T-helper 2 cell treated with Interferon-gamma antibody and Interleukin-4, amounts not matched to agents 5 μg/mL and 100 μg/mL, for 36 hours (primary cell): ENCODE measurements at regions not wholly inside any gene's neighbourhood (a gene's known extent, or its start where the extent isn't known, plus 50 kb on each side); places are given as distances from the start of the nearest gene placed in this dataset.

ENCODE experiments used
- DNase-seq: peaks from one replicate; pipeline ENCODE4 v3.0.0; 2021; ENCODE audit warnings: low spot score
- H3K27ac Mint-ChIP-seq: one replicate; pipeline ENCODE4 v1.8.0; 2021; ENCODE audit warnings: mild to moderate bottlenecking, mixed read lengths
- H3K27me3 Mint-ChIP-seq: one replicate; pipeline ENCODE4 v1.8.0; 2021; ENCODE audit warnings: low read depth, mixed read lengths
- H3K36me3 Mint-ChIP-seq: one replicate; pipeline ENCODE4 v1.8.0; 2021; ENCODE audit warnings: low read depth, mixed read lengths
- H3K4me1 Mint-ChIP-seq: one replicate; pipeline ENCODE4 v1.8.0; 2021; ENCODE audit warnings: low read depth, mixed read lengths
- H3K4me3 Mint-ChIP-seq: one replicate; pipeline ENCODE4 v1.8.0; 2022; ENCODE audit warnings: mild to moderate bottlenecking, moderate library complexity, mixed read lengths
- H3K9me3 Mint-ChIP-seq: one replicate; pipeline ENCODE4 v1.8.0; 2021; ENCODE audit warnings: mixed read lengths

DNA sequence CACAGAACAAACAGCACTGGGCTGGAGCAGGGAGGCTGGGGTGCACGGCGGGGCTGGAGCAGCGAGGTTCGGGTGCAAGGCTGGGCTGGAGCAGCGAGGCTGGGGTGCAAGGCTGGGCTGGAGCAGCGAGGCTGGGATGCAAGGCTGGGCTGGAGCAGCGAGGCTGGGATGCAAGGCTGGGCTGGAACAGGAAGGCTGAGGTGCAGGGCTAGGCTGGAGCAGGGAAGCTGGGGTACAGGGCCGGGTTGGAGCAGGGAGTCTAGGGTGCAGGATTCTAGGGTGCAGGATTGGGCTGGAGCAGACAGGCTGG, 198.5 kb downstream of the BRD1 start:
- H3K27me3 Mint-ChIP-seq = no peaks in the 10 kb centered on the region
- no peak overlapping the region for H3K4me3 Mint-ChIP-seq
- no peaks in the 10 kb centered on the region for H3K9me3 Mint-ChIP-seq
- no peak overlapping the region for H3K27ac Mint-ChIP-seq
- no peak for DNase-seq
- H3K36me3 Mint-ChIP-seq = peaks cover 2% of the 10 kb centered on the region
- no peaks in the 10 kb centered on the region for H3K4me1 Mint-ChIP-seq

DNA sequence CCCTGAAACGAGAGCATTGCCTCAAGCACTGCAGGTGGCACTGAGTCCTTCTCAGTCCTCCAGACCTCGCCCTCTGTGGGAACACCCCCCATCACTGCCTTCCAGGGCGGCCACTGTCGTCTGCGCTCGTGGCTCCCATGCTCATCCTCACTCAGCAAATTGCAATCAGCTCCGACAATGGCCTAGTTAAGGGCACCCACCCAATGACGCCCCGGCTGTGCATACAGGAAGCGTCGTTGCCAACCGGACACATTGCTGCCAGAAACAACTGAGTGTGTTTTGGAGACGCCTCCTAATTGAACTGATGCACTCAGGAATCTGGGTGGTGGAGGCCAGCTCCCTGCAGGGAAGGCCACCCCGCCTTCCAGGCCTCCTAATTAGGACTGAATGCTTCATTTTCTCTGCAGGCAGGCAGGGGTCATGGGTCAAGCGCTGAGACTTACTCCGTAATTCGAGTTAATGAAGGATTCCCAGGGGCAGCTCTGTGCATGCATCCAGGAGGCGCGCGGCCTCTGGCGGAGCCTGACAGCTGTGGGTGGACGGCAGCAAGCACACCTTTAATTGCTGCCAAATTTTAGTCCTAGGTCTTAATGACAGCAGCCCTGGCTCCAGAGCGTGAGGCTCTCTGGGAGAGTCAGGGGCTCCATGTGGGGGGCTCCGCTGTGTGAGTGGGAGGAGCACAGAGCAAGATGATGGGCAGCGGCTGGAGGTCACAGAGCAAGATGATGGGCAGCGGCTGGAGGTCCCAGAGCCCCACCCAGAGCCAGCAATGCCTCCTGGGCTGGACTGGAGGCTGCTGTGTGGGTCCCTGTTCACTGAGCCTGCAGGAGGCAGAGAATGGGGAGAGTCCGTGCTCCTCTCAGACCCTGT, 199.0 kb downstream of the BRD1 start:
- H3K36me3 Mint-ChIP-seq = peaks cover 2% of the 10 kb centered on the region
- H3K27me3 Mint-ChIP-seq = no peaks in the 10 kb centered on the region
- H3K4me3 Mint-ChIP-seq = no peak overlapping the region
- no peaks in the 10 kb centered on the region for H3K4me1 Mint-ChIP-seq
- H3K27ac Mint-ChIP-seq = no peak overlapping the region
- DNase-seq = no peak
- no peaks in the 10 kb centered on the region for H3K9me3 Mint-ChIP-seq

DNA sequence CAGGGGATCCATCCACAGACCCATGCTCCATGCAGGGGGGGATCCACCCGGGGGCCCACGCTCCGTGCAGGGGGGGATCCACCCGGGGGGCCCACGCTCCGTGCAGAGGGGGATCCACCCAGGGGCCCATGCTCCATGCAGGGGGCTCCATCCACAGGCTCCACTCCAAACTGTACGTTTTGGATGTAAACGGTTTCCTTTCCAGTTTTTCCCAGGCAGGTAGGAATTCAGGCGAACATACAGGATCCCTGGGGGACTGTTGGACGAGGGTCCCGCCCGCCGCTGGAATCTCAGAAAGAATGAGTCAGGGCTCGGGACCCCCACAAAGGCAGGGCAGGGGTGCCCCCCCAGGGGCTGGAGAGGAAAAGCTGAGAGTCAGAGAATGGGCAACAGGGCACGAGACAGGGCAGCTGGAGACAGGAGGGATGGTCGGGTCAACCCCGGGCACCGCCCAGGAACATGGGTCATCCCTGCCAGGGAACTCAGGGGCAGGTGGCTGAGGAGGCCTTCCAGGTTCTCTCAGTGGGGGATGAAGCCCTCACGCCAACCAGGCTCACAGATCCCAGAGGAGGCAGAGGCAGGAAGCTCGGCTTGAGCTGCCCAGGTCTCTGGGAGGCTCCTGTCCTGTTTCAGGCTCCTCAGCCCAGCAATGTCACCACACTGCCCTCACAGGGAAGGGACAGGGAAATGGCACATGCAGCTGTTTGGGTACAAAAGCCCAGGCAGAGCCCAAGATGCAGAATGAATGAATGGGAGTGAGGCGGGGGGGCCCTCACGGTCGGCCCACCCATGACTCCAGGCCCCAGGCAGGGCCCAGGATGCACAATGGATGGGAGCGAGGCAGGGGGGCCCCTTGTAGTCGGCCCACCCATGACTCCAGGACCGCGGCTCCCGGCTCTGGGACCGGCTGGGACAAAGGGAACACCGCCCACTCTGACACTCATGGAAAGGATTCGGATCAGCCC, 200.2 kb downstream of the BRD1 start:
- Mint-ChIP-seq H3K27me3 (no peaks in the 10 kb centered on the region), H3K4me1 (no peaks in the 10 kb centered on the region), H3K27ac (no peak overlapping the region), H3K4me3 (no peak overlapping the region), H3K36me3 (peaks cover 2% of the 10 kb centered on the region), H3K9me3 (no peaks in the 10 kb centered on the region)
- DNase-seq = no peak

DNA sequence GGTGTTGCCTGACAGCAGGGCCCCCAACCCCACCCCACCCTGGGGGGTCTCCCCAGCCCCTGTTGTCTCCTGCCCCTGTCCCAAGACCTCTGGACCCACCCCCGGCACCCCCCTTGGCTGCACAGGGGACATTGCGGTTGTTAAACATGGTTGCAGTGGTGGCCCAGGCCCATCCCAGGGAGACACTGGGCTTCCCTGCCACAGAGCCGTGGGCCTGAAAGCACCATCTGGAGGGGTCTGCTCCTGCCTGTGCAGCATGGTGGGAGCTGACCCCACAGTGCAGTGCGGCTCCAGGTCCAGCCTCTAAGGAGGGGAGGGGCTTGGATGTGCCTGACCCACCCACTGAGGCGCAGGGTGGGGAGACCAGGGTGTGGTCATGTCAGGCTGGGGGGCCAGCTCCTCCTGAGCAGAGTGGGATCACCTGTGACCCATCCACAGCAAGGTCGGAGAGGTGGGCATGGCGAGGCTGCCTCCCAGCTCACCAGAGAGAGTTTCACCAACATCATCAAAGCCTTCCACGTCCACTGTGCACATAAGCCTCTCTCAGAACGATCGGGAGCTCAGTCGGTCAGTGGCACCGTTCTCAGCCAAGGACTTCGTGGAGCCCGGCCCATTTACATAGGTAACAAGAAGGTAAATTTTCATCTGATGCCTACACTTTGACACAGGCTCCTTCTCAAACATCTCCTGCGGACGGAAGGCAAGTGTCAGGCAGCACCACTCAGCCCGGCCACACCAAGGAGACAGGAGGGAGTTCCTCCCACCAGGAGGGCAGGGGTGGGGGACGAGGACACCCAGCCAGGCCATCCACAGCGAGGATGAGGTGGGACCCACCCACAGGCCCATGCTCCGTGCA, 201.1 kb downstream of the BRD1 start:
- no peaks in the 10 kb centered on the region for H3K27me3 Mint-ChIP-seq
- no peak overlapping the region for H3K4me3 Mint-ChIP-seq
- peaks cover 2% of the 10 kb centered on the region for H3K36me3 Mint-ChIP-seq
- H3K9me3 Mint-ChIP-seq = no peaks in the 10 kb centered on the region
- no peak for DNase-seq
- no peaks in the 10 kb centered on the region for H3K4me1 Mint-ChIP-seq
- H3K27ac Mint-ChIP-seq = no peak overlapping the region

DNA sequence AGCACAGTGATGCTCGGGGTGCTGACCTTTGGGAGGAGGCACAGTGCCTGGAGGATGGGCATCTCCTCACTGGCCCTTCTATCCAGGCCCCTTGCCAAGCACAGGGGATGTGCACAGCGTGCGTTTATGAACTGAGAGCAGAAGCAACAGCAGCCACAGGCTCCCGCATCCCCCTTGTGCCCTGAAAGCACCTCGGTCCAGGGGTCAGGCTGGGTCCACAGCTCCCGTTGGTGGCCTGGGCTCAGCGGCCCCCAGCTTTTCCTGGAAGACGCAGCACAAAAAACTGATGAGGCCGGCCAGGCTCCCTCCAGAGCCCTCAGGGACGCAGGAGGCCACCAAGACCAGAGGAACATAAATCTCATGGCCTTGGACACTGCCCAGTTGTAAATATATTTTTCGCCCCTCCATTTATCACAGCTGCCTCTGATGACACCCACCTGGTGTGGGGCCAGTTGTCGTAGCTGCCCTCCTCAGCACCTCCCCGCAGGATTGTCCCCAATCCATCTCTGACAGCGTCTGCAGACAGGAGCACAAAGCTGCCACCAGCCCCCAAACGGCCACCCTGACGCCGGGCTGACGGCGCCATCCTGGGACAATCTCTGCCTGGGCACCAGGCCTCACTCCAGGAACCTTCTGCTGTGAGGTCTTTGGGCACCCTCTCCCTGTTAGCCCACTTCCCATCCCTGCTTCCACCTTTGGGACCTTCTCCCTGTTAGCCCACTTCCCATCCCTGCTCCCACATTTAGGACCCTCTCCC, 203.1 kb downstream of the BRD1 start:
- no peaks in the 10 kb centered on the region for H3K9me3 Mint-ChIP-seq
- H3K27ac Mint-ChIP-seq = no peak overlapping the region
- no peak overlapping the region for H3K4me3 Mint-ChIP-seq
- H3K36me3 Mint-ChIP-seq = no peaks in the 10 kb centered on the region
- DNase-seq = no peak
- H3K27me3 Mint-ChIP-seq = no peaks in the 10 kb centered on the region
- no peaks in the 10 kb centered on the region for H3K4me1 Mint-ChIP-seq

DNA sequence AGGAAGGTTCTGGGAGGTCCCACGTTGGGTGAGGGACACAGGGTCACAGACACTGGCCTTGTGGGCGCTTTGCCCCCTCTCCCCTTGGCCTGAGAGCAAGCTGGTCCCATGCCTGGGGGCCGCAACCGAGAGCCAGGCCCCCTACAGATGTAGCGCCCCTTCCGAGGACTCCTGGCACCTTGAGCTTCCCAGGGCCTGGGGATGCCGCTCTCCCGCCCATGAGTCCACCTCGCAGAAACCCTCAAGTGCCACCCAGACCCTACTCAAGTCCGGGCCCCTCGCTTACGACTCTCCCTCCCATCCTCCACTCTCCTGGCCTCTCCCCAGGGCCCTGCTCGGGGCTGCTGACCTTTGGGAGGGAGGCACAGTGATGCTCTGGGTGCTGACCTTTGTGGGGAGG, 204.0 kb downstream of the BRD1 start:
- H3K27me3 Mint-ChIP-seq = no peaks in the 10 kb centered on the region
- H3K9me3 Mint-ChIP-seq = no peaks in the 10 kb centered on the region
- no peak for DNase-seq
- H3K4me1 Mint-ChIP-seq = no peaks in the 10 kb centered on the region
- no peaks in the 10 kb centered on the region for H3K36me3 Mint-ChIP-seq
- H3K4me3 Mint-ChIP-seq = no peak overlapping the region
- H3K27ac Mint-ChIP-seq = no peak overlapping the region

DNA sequence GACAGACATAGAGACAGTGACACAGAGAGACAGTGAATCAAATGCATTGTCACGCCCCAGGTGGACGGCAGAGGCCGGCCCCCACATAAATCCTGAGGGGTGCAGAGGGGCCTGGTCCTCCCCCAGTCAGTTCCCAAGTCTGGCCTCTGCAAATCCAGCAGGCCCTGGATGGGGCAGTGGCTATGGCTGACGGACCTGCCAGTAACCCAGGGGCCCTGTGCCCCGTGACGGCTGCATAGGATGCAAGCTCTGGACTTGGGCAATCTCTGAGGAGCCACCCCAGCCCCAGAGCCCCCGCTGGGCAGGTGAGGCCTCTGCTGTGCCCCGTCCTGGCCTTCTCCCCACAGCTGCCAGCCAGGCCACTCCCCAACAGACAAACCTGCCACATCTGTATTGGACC, 204.5 kb downstream of the BRD1 start:
- no peak overlapping the region for H3K27ac Mint-ChIP-seq

DNA sequence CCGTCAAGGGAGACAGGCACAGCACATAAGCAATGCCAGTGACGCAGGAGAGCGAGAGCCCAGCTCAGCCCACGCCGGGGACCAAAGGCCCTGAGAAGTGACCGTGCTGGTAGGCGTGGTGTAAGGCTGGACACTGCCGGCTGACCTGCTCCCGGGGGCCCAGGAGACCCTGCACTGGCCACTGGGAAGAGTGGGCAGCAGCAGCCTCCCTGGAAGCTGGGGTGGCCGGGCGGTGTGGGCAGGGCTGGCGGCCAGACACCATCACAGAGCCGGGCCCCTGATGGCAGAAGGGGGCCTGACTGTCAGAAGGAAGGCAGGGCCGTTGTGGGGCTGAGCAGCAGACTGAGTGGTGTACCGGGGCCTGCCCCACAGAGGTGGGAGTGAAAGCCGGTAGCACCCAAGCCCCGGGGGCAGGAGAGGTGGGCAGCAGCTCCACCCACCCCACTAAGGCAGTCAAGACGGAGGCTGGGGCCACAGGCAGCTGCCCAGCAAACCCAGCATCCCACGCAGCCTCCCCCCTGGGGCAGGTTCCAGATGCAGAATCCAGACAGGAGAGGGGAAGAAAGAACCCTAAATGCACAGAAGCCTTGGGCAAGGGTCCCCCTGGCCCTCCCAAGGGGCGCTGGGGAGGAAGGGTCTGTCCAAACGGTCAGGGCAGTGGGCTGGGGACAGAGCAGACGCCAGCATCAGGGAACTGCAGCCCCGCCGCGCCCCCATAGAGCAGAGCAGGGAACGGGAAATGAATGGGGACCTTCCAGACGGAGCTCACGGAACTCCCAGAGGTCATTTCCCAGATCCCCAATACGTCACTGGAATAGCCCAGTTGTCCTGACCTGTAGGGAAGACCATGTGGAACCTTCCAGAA, 205.2 kb downstream of the BRD1 start:
- no peaks in the 10 kb centered on the region for H3K27me3 Mint-ChIP-seq
- H3K4me1 Mint-ChIP-seq = no peaks in the 10 kb centered on the region
- no peaks in the 10 kb centered on the region for H3K9me3 Mint-ChIP-seq
- no peak overlapping the region for H3K4me3 Mint-ChIP-seq
- DNase-seq = no peak
- no peak overlapping the region for H3K27ac Mint-ChIP-seq
- H3K36me3 Mint-ChIP-seq = no peaks in the 10 kb centered on the region

More for the DNA sequence above, 204.5 kb downstream of the BRD1 start:
- DNase-seq = no peak
- Mint-ChIP-seq H3K9me3 (no peaks in the 10 kb centered on the region), H3K36me3 (no peaks in the 10 kb centered on the region), H3K27me3 (no peaks in the 10 kb centered on the region), H3K4me1 (no peaks in the 10 kb centered on the region), H3K4me3 (no peak overlapping the region)

DNA sequence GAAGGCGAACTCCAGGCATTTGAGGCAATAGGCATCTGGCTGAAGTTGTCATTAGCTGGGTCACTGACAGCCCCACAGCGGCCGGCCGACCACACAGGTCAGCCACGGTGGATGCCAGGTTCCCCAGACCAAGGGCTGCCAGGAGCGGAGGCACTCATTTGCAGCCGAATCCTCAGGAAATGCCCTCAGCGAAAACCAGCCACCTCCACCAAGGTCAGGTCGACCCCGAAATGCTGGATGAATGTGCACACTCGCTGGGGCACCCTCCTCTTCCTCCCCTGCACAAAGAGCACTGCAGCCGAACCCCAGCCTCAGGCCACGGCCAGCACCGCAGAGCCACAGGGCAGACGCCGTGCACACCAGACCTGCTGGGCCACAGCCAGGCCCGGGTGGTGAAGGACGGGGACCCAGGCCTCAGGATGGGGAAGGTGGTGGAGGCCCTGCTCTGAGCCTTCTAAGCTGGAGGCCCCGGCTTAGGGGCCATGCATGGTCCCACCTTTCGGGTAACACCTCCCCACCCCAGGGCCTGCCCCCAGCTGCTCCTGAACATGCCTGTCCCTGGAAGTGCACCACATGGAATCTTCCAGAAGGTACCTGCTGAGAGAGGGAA, 206.0 kb downstream of the BRD1 start:
- no peaks in the 10 kb centered on the region for H3K9me3 Mint-ChIP-seq
- no peaks in the 10 kb centered on the region for H3K27me3 Mint-ChIP-seq
- H3K4me1 Mint-ChIP-seq = no peaks in the 10 kb centered on the region
- no peak overlapping the region for H3K4me3 Mint-ChIP-seq
- H3K36me3 Mint-ChIP-seq = no peaks in the 10 kb centered on the region
- no peak for DNase-seq
- H3K27ac Mint-ChIP-seq = no peak overlapping the region

DNA sequence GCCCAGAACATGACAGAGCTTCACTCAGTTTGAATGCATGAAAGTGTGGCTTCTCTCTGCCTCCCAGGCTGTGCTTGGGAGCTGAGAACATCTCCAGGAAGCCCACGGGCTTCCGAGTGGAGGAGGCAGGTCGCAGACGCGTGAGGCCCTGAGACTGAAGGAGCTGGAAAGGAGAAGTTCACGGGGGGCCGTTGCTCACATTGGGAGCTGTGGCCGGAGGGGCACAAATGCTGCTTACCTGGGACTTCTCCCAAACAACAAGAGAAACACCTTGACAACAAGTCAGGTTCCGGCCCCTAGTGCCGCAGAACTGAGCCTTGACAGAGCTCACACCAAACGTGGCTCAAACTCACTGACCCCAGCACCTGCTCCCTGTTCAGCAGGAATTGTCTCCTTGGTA, 207.0 kb downstream of the BRD1 start:
- Mint-ChIP-seq H3K9me3 (no peaks in the 10 kb centered on the region), H3K4me3 (no peak overlapping the region), H3K27ac (no peak overlapping the region), H3K27me3 (no peaks in the 10 kb centered on the region), H3K4me1 (no peaks in the 10 kb centered on the region), H3K36me3 (peaks cover 3% of the 10 kb centered on the region)
- DNase-seq = no peak

DNA sequence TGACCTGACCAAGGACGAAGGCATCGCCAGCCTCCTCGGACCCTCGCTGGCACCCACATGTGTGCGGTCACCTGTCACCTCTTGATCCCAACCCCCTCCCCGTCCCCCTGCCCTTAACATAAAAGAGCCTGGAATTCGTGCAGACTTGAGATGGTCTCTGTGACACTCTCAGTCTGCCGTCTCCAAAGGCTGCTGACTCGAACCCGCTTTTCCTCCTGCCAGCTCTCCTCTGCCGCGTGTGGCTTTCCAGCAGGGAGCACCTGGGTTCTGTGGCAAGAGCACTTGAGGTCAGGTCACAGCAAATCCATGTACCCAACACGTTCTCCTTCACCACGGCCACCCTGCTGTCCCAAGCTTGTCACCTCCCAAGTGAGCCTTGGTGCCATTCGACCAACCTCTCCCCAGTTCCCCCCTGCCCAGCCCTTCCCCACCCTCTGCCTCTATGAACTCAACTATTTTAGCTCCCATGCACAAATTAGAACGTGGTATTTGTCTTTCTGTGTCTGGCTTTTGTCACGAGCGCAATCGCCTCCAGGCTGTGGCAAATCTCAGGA, 207.6 kb downstream of the BRD1 start:
- Mint-ChIP-seq H3K27me3 (no peaks in the 10 kb centered on the region), H3K4me1 (no peaks in the 10 kb centered on the region), H3K4me3 (no peak overlapping the region), H3K36me3 (peaks cover 3% of the 10 kb centered on the region), H3K27ac (no peak overlapping the region), H3K9me3 (no peaks in the 10 kb centered on the region)
- DNase-seq = no peak

DNA sequence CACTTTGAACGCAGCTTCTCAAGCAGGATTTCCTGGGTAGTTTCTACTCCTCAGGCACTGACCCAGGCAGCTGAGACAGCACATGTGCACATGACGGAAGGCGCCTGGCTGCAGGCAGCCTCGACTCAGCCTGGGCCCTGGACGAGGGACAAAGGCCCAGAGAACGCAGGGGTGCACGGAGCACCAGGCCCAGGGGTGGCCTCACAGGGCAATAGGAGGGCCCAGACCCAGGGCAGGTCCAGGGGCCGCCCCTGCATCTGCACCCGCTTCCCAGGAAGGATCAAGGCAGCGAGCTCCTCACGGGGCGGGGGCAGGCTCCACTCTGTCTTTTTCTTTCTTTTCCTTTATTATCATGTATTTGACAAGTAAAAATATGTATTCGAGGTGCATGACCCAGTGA, 208.4 kb downstream of the BRD1 start:
- Mint-ChIP-seq H3K4me1 (no peaks in the 10 kb centered on the region), H3K27me3 (no peaks in the 10 kb centered on the region), H3K4me3 (no peak overlapping the region), H3K36me3 (peaks cover 3% of the 10 kb centered on the region), H3K9me3 (no peaks in the 10 kb centered on the region), H3K27ac (no peak overlapping the region)
- no peak for DNase-seq
